Stimulated activated CD4-positive, alpha-beta T cell treated with anti-CD3 and anti-CD28 coated beads, Interleukin-12 subunit alpha, Interleukin-12 subunit beta, amount 100 ng/mL, for 4 hours (primary cell): ENCODE measurements at regions not wholly inside any gene's neighbourhood (a gene's known extent, or its start where the extent isn't known, plus 50 kb on each side); places are given as distances from the start of the nearest gene placed in this dataset.
"Not testable (repeated sequence)": the region's sequence is repeated elsewhere in the genome, so short reads cannot be mapped to it uniquely, and the experiment has no call there.

Experiments
- DNase-seq: peaks from one replicate; pipeline ENCODE4 v3.0.0-alpha.2; 2020

DNA sequence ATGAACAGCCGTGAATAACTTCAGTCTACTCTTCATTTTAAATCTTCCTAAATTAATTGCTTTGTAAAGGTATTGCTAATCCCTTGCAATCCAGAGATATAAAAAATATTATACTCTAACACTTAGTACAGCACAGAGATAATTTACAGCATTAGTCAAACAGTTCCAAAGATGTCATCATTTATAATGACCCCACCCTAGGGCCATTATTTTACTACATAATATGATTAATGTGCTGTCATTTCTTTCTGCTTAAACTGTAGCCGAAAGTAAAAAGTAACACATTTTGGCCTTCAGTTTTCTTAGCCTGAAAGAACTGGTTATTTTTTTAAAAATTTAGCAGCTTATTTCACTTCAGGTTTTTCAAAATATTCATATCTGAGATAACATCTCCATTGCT, 256.3 kb upstream of the RFC3 start:
- no peak for DNase-seq

DNA sequence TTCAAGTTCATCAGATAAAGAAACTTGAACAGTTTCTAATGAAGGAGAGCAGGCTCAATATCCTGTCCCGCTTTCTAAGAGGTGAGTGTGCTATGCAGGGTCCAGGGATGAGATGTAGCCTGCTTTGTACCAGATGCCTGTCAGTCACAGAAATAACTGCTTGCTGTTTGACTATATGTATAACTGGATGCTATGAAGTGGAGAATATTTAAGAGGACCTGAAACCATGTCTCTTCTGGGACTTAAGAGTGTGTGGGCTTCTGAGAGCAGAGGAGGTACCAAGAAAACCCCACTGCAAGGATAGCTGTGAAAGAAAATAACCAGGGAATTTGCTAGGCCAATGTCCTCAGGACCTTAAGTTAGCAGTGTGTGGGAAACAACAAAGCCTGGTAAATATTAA, 246.3 kb upstream of the RFC3 start:
- DNase-seq: no peak

DNA sequence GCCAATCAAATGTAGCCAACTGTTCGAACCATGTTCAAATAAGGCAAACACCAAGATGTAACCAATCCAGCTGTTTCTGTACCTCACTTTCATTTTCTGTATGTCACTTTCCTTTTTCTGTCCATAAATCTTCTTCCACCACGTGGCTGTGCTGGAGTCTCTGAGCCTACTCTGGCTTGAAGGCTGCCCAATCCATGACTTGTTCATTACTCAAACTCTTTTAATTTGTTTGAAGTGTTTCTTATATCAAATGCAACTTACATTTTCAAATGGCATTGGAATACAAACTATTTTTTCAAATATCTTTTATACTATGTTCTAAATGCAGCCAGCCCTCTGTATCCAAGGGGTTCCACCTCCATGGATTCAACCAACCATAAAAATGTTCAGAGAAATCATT, 245.6 kb upstream of the RFC3 start:
- DNase-seq: not testable (repeated sequence)

DNA sequence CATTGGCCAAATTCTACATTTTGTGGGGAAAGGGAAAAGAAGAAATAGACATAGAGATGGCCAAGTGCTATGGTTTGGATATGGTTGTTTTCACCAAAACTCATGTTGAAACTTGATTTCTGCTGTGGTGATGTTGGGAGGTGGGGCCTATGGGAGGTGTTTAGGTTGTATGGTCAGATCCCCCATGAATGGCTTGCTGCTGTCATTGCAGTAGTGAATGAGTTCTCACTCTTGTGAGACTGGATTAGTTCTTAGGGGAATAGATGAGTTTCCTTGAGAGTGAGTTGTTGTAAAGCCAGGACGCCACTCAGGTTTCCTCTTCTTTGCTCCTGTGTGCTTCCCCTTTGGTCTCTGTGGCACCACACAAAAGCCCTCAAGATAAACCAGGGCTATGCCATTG, 242.6 kb upstream of the RFC3 start:
- DNase-seq: no peak

DNA sequence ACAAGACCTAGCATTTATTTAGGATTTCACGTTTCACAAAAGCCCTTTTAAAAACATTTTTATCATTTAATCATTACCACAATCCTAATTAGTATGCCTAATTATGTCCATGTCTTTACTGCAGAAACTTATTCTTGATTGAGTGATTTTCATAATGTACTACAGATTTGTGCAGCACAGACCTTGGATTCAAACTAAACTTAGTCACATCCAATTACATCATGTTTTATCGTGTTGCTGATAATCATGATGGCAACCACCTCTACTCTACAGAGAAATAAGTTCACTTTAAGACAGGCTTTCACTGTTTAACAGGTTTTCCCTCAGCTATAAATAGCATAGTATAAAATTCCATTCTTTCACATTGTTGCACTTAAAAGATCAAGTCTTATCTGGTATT, 240.9 kb upstream of the RFC3 start:
- no peak for DNase-seq

DNA sequence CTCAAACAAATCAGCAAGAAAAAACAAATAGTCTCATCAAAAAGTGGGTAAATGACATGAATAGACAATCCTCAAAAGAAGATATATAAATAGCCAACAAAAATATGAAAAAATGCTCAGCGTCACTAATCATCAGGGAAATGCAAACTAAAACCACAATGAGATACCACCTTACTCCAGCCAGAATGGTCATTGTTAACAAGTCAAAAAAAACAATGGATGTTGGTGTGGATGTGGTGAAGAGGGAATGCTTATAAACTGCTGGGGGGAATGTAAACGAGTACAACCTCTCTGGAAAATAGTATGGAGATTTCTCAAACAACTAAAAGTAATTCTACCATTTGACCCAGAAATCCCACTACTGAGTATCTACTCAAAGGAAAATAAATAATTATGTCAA, 239.2 kb upstream of the RFC3 start:
- DNase-seq: no peak

DNA sequence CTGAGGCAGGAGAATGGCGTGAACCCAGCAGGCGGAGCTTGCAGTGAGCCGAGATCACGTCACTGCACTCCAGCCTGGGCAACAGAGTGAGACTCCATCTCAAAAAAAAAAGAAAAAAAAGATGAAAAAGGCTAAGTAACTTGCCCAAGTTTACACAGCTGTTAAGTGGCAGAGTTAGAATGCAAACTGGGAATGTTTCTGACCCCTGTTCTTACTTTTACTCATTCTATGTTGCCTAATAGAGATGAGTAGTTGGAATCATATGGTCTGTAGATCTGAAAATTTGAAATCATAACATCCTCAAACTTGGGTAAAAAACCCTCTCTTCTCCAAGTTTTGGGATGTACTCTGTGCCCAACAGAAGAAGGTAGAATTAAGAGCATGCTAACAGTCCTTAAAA, 235.8 kb upstream of the RFC3 start:
- no peak for DNase-seq

DNA sequence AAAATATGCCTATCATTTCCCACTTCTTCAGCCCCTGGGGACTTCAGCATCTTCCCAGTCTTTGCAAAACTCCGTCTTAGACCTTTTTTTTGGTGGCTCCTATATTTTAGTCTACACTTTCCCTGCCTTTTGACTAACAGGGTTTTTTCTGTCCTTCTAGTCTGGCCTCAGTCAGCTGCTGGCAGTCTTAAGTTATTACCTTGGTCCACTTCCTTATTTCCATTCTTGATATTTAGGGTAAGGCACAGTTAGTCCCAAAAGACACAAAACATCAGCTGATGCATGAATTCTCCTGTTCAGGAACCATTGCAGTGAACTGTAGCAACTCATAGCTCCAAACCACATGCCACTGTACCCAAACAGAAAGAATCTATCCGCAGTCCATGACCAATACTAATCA, 234.6 kb upstream of the RFC3 start:
- no peak for DNase-seq

DNA sequence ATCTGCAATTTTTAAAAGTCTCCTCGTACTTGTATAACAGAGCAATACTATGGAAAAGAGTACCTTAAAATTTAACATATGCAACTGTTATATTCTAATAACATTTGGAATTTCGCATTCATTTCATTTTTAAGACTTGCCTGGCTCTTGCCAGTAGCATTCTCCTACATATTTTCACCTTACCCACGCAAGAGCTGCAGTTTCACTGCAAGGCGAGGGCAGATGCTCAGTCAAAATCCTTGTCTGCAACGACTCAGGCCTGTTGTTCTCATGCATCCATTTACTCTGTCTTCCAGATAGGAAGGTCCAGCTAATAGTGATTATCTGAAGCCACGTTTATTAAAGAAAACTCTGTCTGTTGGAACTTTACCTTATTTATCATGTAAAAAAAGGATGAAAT, 227.0 kb upstream of the RFC3 start:
- DNase-seq: no peak

DNA sequence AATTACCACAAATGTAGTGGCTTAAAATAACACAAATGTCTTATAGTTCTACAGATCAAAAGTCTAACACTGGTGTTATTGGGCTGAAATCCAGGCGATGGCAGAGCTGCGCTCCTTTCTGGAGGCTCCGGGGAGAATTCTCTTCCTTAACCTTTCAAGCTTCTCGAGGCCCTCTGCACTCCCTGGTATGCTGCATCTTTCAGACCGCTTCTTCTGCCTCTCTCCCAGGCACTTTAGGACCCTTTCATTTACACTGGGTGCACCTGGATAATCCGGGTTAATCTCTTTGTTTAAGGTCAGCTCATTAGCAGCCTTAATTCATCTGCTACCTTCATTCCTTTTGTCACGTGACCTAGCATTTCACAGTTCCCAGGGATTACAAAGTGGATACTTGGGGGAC, 211.3 kb upstream of the RFC3 start:
- no peak for DNase-seq

DNA sequence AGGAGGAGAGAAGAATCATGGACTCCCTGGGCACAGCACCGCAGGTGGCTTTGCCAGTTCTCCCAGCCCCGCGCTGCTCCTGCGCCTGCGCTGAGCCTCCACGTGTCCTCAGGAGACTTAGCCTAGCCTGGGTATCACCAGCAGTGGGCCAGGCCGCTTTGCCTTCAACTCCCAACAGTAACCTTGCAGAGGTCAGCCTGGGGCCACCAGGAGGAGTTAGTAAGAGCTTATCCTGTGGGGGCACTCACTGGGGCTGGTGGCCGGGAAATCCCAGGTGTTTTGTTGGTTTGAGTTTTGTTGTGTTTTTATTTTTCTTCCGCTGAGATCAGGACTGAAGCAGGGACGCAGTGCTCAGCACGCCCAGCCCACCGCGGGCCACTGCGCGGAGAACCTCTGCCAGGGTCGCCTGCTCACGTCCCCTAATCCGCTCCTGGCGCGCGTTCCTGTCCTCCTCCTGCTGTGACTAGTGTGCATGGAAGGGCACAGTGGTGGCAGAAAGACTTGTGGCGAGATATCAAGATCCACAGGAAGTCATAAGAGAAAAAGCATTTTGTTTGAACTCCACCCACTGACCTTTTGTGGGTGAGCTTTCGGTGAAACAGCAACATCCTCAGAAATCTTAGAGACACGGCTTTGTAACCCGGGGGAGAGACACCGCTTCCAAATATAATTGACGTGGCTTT, 207.4 kb upstream of the RFC3 start:
- DNase-seq: peak; percentile 37

DNA sequence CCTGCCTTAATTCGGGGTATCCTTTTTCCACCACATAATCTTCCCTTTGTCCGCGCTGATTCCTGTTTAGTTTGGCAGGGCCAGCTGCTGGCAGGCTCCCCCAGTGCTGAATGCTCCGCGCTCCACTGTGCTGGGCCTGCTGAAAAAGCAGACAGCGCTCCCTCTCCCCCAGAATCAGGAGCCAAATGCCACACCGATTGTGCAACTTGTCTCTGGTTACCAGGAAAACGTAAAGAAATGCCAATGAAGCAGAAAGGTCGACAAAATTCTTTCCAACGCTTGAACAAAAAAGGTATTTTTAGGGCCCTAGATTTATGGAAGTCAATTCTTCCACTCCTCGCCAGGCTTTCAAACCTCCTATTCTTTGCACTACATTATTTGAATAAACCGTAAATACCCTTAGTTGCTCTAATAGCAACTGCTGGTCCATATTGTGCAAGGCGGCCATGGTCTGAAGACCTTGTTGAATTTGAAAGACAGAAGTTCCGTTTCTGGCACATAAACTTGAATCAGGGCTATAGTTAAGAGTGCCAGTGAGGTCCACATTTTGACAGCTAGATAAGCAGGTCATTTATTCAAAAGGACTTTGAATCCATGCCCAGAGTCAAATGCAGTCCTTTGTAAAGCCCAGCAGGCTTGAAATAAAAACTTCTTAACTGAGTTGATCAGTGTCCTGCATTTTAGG, 206.7 kb upstream of the RFC3 start:
- no peak for DNase-seq

DNA sequence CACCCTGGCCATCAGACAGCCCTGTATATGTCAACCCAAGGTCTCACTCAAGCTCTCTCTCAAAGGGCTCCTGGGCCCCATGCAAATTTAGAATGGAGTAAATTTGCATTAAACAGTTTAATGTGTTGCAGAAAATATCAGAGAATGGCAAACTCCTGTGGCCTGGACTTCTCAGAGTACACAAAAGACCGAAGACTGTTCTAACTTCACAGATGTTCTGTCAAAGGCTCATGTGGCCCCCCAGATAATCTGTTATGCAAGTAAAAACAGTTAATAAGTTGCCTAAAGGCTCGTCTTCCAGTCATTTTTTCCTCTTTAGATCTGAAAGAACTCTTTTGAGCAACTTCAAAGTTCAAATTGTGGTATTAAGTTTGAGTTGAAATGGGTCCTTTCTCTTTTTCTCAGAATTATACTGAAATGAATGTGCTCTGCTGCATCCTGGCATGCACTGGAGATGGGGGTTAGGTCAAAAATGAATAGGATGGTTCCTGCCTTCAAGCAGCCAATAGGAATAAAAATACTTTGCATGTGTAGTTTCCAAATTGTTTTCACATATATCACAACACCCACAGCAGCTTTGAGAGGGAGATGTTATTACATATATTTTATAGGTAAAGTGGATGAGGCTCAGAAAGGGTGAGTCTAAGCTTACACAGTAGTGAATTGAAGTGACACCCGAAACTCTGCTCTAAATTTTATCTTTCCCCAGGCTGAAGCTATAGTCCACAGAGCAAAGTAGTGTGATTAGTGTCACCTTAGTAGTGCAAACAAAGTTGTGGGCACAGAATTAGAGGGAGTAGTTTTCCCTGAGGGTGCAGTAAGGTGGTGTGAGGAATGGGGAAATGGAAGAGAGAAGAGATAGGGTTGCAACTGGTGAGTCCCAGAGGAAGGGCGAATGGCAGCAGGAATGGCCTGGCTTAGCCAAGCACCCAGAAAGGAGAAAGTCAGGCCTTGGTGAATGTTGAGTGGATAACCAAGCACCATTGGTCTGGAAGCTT, 205.0 kb upstream of the RFC3 start:
- no peak for DNase-seq

DNA sequence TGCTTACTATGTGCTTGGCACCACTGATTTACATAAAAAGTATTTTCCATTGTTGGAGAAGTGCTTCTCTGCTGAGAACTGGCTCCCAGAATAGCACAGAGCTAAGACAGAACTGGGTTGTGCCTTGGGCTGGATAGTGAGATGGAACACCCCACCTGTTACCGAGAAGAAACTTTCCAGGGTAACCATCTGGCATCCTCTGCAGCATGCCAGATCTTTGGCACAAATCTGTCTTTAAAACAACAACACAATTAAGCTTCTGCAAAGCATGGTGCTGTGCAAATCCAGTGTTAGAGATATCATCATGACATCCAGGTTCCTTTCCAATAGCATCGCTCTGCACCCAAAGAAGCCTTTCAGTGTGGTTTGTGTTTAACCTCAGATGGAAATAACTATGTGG, 202.5 kb upstream of the RFC3 start:
- DNase-seq: no peak

DNA sequence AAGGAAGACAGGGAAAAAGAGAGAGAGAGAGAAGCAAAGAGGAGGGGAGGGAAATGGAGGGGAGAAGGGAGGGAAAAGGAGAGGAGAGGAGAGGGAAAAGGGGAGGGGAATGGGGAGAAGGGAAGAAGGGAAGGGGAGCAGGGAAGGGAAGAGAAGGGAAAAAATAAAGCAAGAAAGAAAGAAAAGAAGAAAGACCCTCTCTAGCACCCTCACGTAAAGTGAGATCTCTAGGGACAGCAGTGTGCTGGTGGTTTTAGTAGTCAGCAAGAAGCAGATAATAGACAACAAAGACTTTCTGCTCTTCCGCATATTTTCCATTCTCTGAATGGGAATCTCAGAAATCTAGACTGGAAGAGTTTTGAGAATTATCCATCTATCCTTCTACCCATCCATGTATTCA, 201.8 kb upstream of the RFC3 start:
- DNase-seq: no peak

DNA sequence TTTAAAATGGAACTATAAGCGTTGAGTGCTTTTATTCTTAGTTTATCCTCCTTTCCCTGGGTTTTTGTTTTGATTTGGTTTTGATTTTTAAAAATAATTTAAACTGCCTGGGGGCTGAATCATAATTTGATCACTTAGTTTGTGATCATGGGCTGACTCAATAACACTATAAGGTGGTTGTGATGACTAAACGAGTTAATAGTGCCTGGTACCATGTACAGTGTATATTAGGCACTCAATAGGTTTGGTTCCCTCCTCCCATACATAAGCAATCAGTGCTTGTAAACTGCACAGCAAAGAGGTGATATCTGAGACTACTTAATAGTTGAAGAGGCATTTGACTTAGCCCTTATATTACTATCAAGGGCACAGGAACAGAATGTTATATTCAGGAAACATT, 200.9 kb upstream of the RFC3 start:
- DNase-seq: no peak

DNA sequence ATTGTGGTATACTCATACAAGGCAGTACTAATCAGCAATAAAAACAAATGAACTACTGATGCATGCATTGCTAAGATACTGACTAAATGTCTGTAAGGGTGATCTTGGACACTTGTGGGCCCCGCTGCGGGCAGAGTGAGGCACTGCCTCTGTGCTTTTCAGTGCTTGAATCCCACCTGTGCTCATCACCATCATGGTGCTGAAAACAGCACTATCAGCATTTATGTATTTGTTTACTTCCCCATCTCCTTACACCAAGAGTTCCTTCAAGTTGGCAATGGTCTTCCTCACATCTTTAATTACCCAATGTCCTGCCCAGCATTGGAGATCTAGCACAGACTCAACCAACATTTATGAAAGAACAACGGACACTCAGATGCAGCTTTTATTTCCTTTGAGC, 193.7 kb upstream of the RFC3 start:
- DNase-seq: no peak

DNA sequence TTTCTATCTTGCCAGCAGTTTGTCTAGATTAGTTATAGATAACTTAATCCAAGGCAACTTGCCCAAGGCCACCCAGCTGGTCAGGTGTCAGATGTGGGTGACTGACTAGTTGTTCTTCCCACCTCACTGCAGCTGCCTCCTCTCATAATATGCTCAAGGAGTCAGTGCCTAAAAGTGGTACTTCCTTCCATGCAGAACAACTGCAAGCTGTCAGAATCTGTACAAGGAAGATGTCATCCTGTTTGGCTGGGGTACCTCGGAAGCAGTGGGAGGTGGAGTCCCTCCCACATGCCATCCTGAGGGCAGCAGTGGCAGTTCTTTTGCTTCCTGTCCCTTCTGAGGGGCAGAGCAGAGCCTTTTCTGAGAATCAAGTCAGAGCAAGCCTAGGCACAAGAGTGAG, 193.2 kb upstream of the RFC3 start:
- no peak for DNase-seq

DNA sequence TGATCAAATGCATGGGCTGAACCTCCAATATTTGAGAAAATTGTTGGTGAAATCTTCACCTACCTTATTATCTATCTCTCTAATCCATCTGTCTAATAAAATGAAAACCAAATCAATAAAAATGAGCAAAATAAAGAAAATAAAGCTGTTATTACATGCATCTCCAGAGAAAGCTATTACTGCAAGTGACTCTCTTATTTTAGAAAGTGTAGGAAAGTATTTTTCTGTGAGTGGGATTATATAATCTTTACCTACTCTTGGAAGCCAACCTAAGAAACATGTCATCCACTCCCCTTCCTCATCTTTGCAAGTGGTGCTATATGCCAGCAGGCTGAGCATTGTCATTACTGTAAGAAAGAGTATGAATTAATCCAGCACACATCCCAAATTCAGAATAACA, 191.5 kb upstream of the RFC3 start:
- no peak for DNase-seq

DNA sequence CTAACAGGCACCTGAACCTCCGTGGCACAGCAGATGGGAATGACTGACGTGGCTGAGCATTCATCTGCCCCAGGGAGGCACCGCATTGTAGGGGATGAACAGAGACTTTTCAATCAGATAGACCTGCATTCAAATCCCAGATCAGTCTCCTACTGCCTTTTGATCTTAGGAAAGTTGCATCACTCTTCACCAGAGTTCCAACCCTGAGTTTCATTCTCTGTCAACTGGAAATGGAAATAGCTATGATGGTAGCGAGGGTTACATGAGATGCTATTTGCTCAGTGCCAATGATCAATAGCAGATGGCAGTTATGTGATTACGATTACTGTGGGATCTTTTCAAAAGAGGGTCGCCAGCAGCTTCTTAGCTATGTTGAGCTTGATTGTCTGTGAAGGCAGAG, 189.3 kb upstream of the RFC3 start:
- no peak for DNase-seq

DNA sequence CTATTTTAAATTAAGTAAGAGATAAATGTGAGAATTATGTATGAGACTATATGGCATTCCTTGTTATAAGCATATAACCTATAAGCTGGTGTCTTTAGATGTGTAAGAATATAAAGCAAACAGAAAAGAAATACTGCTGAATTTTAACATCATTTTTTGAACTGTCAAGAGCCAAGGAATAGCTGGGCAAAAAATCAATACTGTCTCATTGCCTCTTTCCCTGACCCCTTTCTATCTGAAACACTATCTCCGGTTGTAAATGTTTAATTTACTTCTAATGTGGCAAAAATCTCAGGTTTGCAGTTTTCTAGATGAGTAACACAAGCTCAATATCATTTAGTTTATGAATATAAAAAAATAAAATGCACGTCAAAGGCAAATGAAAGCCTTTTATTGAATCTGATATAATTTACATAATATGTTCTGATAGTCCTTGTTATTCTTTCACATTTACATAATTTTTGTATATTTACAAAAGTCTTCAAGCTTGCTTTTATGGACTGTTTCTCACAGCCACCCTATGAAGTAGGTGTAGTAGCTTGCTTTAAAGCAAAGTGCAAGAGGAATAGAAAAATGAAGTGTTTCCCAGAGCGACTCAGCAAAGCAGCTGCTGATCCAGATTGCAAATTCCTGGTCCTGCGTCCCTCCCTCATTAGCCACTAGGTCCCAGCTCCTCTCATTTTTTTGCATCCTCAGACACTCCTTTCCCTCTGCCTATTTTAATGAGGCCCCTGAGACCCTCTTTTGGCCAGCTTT, 188.2 kb upstream of the RFC3 start:
- no peak for DNase-seq

DNA sequence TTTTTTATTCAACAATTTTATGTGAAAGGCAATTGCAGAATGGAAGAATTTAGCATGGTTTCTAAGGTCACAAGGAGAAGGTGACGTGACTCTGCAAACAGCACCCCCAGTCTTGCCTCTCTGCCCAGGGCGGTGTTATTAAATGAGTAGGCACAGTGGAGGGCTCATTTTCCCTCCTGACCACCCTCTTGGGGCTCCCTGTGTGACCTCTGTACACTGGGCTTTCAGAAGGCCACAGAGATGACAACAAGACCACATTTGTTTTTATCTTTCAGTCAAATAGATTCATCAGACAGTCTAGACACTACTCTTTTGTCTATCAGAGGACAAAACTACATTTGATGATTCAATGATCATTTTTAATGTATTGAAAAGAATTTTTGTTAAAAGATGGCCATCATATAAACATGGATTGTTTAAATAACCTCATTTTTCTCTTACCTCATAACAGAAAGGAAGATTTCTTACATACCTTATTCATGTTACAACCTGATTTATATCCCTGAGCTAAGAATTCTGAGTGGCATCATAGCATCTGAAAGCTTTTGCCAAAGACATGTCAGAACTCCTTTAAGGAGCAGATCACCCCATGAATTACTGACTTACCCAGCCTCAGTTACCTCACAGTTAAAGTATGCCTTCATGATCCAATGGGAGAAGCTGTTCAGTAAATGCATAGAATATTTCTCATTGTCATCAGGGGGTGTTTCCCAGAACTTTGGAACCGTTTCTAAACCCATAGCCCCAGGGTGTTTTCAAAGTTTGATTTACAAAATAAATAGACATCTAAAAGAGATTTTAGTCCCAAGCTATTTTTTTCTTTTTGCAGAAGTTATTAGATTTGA, 184.0 kb upstream of the RFC3 start:
- no peak for DNase-seq
